IPS DF 19.7 (cell line): ENCODE measurements at regions not wholly inside any gene's neighbourhood (a gene's known extent, or its start where the extent isn't known, plus 50 kb on each side); places are given as distances from the start of the nearest gene placed in this dataset.
"Not testable (repeated sequence)": the region's sequence is repeated elsewhere in the genome, so short reads cannot be mapped to it uniquely, and the experiment has no call there.

Experiments
- DNase-seq: peaks from one replicate; pipeline ENCODE4 v3.0.0-alpha.2; 2013; ENCODE audit warnings: low read depth, low spot score

- DNase-seq, result no peak
These were observed 1154.6 kb downstream of the JRKL start for GRCh38 chr11:97544431-97544830.

GRCh38 chr11:97548280-97548679 lies 1158.5 kb downstream of the JRKL start:
- no peak for DNase-seq

DNA sequence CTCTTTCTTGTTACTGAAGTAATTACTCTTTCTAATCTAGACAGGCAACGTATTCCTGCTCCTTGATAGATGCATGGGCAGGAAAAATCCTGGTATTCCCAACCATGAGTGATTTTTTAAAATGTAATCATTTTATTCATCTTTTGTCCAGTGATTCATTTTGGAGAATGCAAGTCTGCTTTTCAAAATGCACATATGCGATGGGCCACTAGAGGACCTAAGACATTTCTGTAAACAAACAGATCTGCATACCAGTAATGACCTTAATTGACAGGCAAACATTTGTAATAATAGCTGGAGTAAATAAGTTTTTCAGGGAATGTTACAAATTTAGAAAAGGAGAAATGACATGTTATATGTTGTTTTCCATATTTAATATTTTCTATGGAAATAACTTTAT lies 1167.6 kb downstream of the JRKL start:
- no peak for DNase-seq

DNA sequence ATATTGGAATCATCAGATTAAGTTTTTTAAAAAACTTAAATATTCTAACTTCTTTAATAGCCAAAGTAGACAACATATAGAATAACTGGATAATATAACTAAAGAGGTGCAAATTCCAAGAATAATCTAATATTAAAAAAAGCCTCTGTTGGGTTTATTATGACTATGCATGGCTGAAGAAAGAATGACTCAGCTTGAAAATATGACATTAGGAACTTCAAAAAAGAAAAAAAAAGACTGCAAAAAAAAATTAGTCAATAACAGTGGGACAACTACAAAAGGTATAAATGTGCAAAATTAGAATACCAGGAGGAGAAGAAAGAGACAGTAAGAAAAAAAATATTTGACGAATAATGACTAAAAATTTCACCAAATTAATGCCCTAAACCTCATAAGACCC lies 1178.0 kb downstream of the JRKL start:
- DNase-seq, result no peak

GRCh38 chr11:97570636-97571035 lies 1180.8 kb downstream of the JRKL start:
- DNase-seq, result no peak

DNA sequence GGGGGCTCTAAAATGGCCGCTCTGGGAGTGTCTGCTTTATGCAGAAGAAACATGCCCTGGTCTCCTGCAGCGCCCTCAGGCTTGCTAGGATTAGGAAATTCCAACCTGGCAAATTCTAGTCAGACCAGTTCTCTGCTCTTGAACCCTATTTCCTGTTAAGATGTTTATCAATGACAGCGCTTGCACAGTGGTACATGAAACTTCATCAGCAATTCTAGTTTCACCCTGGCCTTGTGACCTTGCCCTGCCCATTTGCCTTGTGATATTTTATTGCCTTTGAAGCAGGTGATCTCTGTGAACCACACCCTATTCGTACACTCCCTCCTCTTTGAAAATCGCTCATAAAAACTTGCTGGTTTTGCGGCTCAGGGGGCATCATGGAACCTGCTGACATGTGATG lies 1184.0 kb downstream of the JRKL start:
- not testable (repeated sequence) for DNase-seq

GRCh38 chr11:97574976-97575665 lies 1185.3 kb downstream of the JRKL start:
- DNase-seq, result no peak

DNA sequence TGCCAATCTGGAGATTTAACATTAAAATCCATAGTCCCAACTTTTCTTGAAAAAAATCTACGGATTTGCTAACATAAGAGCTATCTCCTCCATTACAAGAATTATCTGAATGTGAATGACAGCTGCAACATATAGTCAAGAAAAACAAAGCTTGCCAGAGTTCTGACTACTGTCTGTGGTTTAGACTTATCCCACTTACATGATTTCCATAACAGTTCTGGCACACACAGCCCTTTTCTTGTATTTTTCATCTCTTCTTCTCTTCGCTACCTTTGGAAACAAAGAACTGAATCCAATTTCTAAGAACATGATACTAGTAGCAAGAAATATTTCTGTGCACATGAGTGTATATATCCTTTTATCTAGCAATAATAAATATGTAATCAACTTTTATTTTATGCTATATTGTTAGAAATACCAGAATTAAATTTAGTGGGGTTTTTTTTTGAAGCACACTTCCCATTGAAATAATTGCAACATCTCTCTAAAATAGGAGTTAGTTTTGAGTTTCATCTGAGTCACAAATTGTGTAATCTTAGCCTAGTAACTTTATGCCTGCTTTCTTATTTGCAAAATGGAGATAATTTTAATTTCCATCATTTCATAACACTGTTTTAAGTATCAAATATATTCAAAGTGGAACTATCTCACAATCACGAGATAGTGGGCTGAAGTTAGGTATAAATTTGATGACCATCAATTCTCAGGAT lies 1217.6 kb downstream of the JRKL start:
- DNase-seq, result no peak

- no peak for DNase-seq
These were observed 1220.2 kb downstream of the JRKL start for GRCh38 chr11:97610000-97610399.

DNA sequence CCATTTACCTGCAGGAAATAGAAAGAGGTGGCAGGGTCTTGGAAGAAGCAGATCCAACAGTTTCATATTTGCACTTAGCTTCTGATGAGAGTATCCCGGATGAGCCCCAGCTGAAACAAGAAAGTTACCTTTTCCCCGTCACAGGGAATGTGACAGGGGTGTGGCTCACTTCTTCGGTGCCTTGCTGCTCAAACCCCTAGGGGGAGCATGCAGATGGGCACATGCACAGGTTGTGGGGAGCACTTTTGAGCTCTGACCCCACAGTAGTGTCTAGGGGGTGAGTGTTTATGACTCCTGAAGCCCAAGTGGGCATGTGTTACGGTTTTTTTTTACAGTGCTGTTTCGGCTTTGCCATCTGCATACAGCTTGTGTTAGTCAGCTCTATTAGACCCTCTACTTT lies 1221.0 kb downstream of the JRKL start:
- DNase-seq, result no peak

- DNase-seq, result no peak
These were observed 1221.5 kb downstream of the JRKL start for GRCh38 chr11:97611345-97611744.

DNA sequence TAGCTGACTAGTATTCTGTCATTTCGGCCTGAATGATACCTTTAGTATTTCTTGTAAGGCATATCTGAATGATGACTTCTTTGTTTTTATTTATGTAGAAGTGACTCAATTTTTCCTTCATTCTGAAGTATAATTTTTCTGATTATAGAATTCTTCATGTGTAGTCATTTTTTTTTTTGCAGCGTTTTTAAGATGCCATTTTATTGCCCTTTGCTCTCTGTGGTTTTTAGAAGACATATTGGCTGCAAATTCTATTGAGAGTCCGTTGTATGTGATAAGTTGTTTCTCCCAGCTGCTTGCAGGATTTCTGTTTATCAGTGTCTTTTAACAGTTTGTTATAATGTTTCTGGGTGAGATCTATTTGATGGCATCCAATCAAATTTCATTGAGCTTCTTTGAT lies 1224.8 kb downstream of the JRKL start:
- no peak for DNase-seq

DNA sequence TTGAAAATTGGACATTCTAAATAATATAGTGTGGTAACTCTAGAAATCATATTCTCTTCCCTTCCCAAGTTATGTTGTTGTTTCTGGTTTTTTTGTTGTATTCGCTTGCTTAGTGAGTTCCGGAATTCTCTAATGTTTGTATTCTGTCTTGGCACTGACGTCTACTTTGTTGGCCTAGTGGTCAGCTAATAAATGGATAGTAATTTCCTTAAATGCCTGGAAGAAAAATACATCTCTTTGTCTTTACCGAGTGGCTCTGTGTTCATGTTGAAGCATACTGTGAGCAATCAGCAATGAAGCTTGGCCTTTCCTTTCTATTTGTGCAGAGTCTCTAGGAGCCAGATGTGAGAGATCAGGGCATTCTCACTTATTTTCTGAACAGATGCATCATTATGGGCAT lies 1225.7 kb downstream of the JRKL start:
- no peak for DNase-seq

DNA sequence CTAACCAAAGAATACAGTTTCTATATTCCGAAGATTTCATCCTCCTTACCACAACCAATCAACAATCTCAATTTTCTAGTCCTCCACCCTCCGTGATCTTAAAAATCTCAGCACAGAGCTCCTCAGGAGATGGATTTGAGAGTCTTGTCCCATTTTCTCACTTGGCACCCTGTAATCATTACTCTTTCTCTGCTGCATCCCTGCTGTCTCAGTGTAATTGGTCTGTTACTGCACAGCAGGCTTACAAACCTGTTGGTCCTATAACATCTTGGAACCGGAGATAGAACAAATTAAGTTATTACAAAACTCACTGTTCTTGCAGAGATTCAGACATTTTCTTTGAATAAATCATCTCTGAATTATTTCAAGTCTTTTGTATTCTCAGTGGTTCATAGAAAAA lies 1227.2 kb downstream of the JRKL start:
- DNase-seq, result no peak

- no peak for DNase-seq
These were observed 1230.2 kb downstream of the JRKL start for GRCh38 chr11:97620007-97620406.

DNA sequence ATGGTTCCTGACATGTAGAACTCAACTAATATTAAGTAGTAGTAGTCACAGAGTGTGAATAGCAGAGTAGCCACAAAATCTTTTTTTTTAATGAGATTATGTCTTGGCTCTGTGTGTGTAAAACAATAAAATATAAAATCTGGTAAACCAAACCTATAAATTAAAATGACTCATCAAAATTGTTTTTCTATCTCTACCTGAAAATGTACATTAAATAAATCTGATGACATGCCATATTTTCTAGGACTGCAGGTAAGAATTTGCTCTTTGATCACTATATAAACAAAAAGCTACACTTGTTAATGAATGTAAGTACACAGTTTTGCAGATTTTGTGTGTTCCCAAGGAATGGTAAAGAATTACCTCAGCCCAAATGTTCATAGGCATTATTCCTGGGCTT lies 1231.5 kb downstream of the JRKL start:
- DNase-seq, result no peak

DNA sequence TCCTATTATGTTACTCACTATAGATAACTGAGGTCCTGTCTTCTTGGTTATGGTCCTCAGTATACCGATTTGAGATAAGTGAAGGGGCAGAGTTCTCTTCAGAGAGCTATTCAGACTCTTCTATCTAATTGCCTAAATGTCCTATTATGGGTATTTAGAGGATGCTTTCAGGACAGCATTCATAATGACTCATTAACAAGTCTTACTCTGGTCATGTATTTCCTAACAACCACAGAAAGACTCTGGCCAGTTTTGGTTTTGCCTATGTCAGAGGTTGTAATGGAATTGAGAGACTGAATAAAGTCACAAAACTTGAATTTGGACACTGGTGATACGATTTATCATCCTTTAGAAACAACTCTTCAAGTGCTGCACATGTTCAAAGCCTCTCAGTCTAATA lies 1233.0 kb downstream of the JRKL start:
- no peak for DNase-seq

- DNase-seq, result peak; percentile 9
These were observed 1246.9 kb downstream of the JRKL start for GRCh38 chr11:97636741-97637140.

DNA sequence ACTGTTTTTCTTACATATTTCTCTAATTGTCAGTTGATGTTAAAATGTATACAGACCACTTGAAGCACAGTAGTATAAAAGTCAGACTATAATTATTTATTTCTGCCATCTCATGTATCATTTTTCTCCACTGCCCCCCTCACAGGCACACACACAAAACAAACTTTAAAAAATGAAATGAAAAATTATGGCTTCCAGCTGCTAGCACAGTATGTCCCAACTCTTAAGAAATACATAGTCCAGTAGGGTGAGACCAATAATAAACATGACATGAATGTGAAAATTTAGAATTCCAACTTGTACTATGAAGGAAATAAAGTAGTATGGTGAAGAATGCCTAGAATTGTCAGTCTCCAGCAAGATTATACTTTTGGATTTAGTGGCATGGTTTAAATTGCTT lies 1247.9 kb downstream of the JRKL start:
- DNase-seq, result no peak

DNA sequence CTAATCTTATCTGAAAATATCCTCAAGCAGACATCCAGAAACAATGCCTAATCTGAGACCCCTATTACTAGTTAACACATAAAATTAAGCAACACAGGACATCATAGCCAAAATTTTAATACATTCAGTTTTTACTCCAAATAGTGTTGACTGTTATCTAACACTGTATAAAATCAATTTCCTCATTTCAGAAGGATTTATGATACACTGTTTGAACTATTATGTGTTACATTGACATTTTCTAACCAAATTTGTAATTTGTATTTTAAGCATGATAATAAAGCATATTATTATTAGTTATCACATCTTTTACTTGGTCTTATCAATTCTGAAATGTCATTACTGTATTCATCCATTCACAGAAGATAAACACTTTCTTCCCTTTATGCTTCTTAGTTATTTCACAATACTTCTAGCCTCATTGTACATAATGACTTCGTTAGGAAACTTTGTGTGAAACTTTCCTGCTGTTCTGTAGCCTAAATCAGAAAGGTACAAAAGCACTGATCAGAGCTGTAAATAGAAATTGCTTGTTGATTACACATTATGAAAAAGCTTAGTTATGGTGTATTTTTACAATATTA lies 1248.9 kb downstream of the JRKL start:
- DNase-seq, result no peak

- no peak for DNase-seq
These were observed 1252.2 kb downstream of the JRKL start for GRCh38 chr11:97641988-97642387.

- DNase-seq, result no peak
These were observed 1255.9 kb downstream of the JRKL start for GRCh38 chr11:97645736-97646135.

DNA sequence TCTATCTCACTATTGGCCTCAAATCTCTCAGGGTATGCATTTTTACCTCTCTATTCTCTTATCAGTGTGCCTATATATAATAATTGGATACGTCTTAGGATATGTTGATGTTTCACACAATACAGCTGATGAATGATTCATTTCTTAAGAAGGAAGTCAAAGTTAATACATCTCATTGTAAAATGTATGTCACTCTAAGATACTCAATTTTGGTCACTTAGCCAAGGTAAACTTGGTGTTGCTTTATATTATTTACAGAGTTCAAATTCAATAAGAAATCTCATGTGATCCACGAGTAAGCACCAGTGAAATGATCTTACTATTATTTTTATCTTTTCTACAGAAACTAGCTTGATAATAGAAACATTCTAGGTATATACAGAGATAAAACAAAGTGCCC lies 1266.5 kb downstream of the JRKL start:
- no peak for DNase-seq
